GM23338 (cell line): ENCODE measurements at regions not wholly inside any gene's neighbourhood (a gene's known extent, or its start where the extent isn't known, plus 50 kb on each side); places are given as distances from the start of the nearest gene placed in this dataset.

Source experiments
- ATAC-seq: fragments of 200-7000 bp; cut with Tn5 transposase; 3 replicates; pipeline ENCODE4 v1.9.1; 2020
- DNase-seq: peaks from one replicate; pipeline ENCODE4 v3.0.0-alpha.2; 2015; ENCODE audit warnings: low spot score
- H2AFZ ChIP-seq: fragments of 200-600 bp; sonication (generic); 2 replicates; pipeline ENCODE4 v1.8.0; 2016; ENCODE audit warnings: antibody characterized with exemption, mild to moderate bottlenecking, moderate library complexity
- H3F3A ChIP-seq: fragments of 200-600 bp; sonication (generic); replicated peaks from 2 replicates; pipeline ENCODE4 v1.8.0; 2017; ENCODE audit warnings: antibody characterized with exemption, mixed run types, low read depth
- H3K27ac ChIP-seq: fragments of 200-600 bp; sonication (generic); 2 replicates; pipeline ENCODE4 v1.6.1; 2016; ENCODE audit warnings: low read depth
- H3K27me3 ChIP-seq: fragments of 200-600 bp; sonication (generic); 2 replicates; pipeline ENCODE4 v1.8.0; 2016; ENCODE audit warnings: mild to moderate bottlenecking, mixed run types, moderate library complexity; ENCODE audit not compliant: insufficient read depth
- H3K36me3 ChIP-seq: fragments of 200-600 bp; sonication (generic); 2 replicates; pipeline ENCODE4 v1.8.0; 2016; ENCODE audit warnings: mild to moderate bottlenecking; ENCODE audit not compliant: insufficient read depth
- H3K4me1 ChIP-seq: fragments of 200-600 bp; sonication (generic); 2 replicates; pipeline ENCODE4 v1.8.0; 2016; ENCODE audit warnings: mild to moderate bottlenecking, moderate library complexity; ENCODE audit not compliant: insufficient read depth
- H3K4me2 ChIP-seq: fragments of 200-600 bp; sonication (generic); 2 replicates; pipeline ENCODE4 v1.7.1; 2017; ENCODE audit warnings: mixed run types
- H3K4me3 ChIP-seq: fragments of 200-600 bp; sonication (generic); 2 replicates; pipeline ENCODE4 v1.6.1; 2016; ENCODE audit warnings: mixed run types
- H3K79me2 ChIP-seq: fragments of 200-600 bp; sonication (generic); replicated peaks from 2 replicates; pipeline ENCODE4 v1.8.0; 2017; ENCODE audit warnings: mild to moderate bottlenecking; ENCODE audit not compliant: insufficient read depth
- H3K9me2 ChIP-seq: fragments of 200-600 bp; sonication (generic); 2 replicates; pipeline ENCODE4 v1.8.0; 2017; ENCODE audit not compliant: insufficient read depth
- H4K20me1 ChIP-seq: fragments of 200-600 bp; sonication (generic); replicated peaks from 2 replicates; pipeline ENCODE4 v1.8.0; 2017; ENCODE audit warnings: mild to moderate bottlenecking; ENCODE audit not compliant: insufficient read depth
- H3K27ac Mint-ChIP-seq: 2 replicates; pipeline ENCODE4 v1.8.0; 2020; ENCODE audit warnings: inconsistent platforms, mild to moderate bottlenecking, moderate library complexity, mixed read lengths
- H3K27me3 Mint-ChIP-seq: 3 replicates; pipeline ENCODE4 v1.8.0; 2022; ENCODE audit warnings: low read depth, mild to moderate bottlenecking, moderate library complexity, mixed read lengths, inconsistent platforms; ENCODE audit not compliant: insufficient read depth, poor library complexity
- H3K36me3 Mint-ChIP-seq: 3 replicates; pipeline ENCODE4 v1.8.0; 2021; ENCODE audit warnings: low read depth, mild to moderate bottlenecking, inconsistent platforms, moderate library complexity, mixed read lengths
- H3K4me1 Mint-ChIP-seq: 3 replicates; pipeline ENCODE4 v1.8.0; 2020; ENCODE audit warnings: mild to moderate bottlenecking, inconsistent platforms, mixed read lengths
- H3K4me3 Mint-ChIP-seq: 3 replicates; pipeline ENCODE4 v1.8.0; 2021; ENCODE audit warnings: moderate library complexity, mild to moderate bottlenecking, inconsistent platforms, mixed read lengths
- H3K9me3 Mint-ChIP-seq: 3 replicates; pipeline ENCODE4 v1.8.0; 2020; ENCODE audit warnings: moderate library complexity, mild to moderate bottlenecking, inconsistent platforms, mixed read lengths
- CREB1 ChIP-seq: fragments of 250-450 bp; sonication (Bioruptor Pico); IDR thresholded peaks from 2 replicates; pipeline ENCODE4 v1.5.0; 2020; ENCODE audit warnings: low read depth, mild to moderate bottlenecking, moderate library complexity
- CTCF ChIP-seq, 2 experiments: fragments of 200-600 bp in 1 of 2; sonication (generic) in 1 of 2; conservative IDR thresholded peaks; 2 replicates each; pipeline versions ENCODE4 v1.5.1 to v1.6.1; 2016 to 2017; ENCODE audit warnings: antibody characterized with exemption in 2 of 2, low read depth in 2 of 2, mild to moderate bottlenecking in 2 of 2, moderate library complexity in 1 of 2
- ETS1 ChIP-seq: IDR thresholded peaks from 2 replicates; pipeline ENCODE4 v1.6.1; 2016; ENCODE audit warnings: antibody characterized with exemption
- EZH2 ChIP-seq: fragments of 200-600 bp; sonication (generic); IDR thresholded peaks from one replicate; pipeline ENCODE4 v1.8.0; 2017; ENCODE audit warnings: antibody characterized with exemption, mild to moderate bottlenecking, low read depth; ENCODE audit not compliant: unreplicated experiment
- EZH2phosphoT487 ChIP-seq: fragments of 200-600 bp; sonication (generic); IDR thresholded peaks from one replicate; pipeline ENCODE4 v1.8.1; 2018; ENCODE audit warnings: antibody characterized with exemption; ENCODE audit not compliant: unreplicated experiment
- POLR2AphosphoS5 ChIP-seq: IDR thresholded peaks from 2 replicates; pipeline ENCODE4 v1.6.1; 2016; ENCODE audit warnings: antibody characterized with exemption, low read depth
- REST ChIP-seq: IDR thresholded peaks from one replicate; pipeline ENCODE4 v1.6.1; 2018; ENCODE audit warnings: antibody characterized with exemption; ENCODE audit not compliant: unreplicated experiment
- STAT1 ChIP-seq: IDR thresholded peaks from one replicate; pipeline ENCODE4 v1.6.1; 2016; ENCODE audit warnings: antibody characterized with exemption; ENCODE audit not compliant: unreplicated experiment
- ZNF114 ChIP-seq: fragments of 250-450 bp; sonication (Bioruptor Pico); IDR thresholded peaks from 2 replicates; pipeline ENCODE4 v1.5.0; 2020; ENCODE audit warnings: mild to moderate bottlenecking, moderate library complexity
- ZNF331 ChIP-seq: fragments of 250-450 bp; sonication (Bioruptor Pico); IDR thresholded peaks from 2 replicates; pipeline ENCODE4 v1.5.0; 2020; ENCODE audit warnings: low read depth, mild to moderate bottlenecking, moderate library complexity

- Histone ChIP-seq H3K27me3 (no peaks in the 10 kb centered on the region), H3K4me2 (no peak overlapping the region), H4K20me1 (no peaks in the 10 kb centered on the region), H3F3A (no peaks in the 10 kb centered on the region), H3K36me3 (no peaks in the 10 kb centered on the region), H3K4me3 (no peak overlapping the region), H3K4me1 (no peaks in the 10 kb centered on the region), H3K79me2 (no peaks in the 10 kb centered on the region), H2AFZ (no peak overlapping the region), H3K9me2 (0 out of 2 replicates have a peak, but pooled peaks cover 3% of the 10 kb centered on the region), H3K27ac (no peak overlapping the region)
- TF ChIP-seq CTCF (conservative IDR thresholded peaks at IDR 0.05; ENCODE audit: low read depth in 2 of 2) (no peak), STAT1 (no peak), EZH2phosphoT487 (no peak), ZNF114 (CRISPR knock-in tag) (no peak)
- no peaks in the 10 kb centered on the region; the same call in 2 of the 3 replicates for H3K4me1 Mint-ChIP-seq
- H3K4me3 Mint-ChIP-seq, result no peak overlapping the region
- ATAC-seq, result no peak
- no peak overlapping the region; the same call in 1 of the 2 replicates for H3K27ac Mint-ChIP-seq
- no peaks in the 10 kb centered on the region; the same call in 1 of the 3 replicates for H3K9me3 Mint-ChIP-seq
- DNase-seq, result no peak
- no peaks in the 10 kb centered on the region for H3K27me3 Mint-ChIP-seq
- H3K36me3 Mint-ChIP-seq, result no peaks in the 10 kb centered on the region
Observed at GRCh38 chr10:3648576-3648975, 136.4 kb downstream of the KLF6 start.

- Histone ChIP-seq H3K27me3 (no peaks in the 10 kb centered on the region), H4K20me1 (no peaks in the 10 kb centered on the region), H3K27ac (no peak overlapping the region), H3F3A (no peaks in the 10 kb centered on the region), H3K4me3 (no peak overlapping the region), H3K4me2 (no peak overlapping the region), H3K9me2 (0 out of 2 replicates have a peak, but pooled peaks cover 3% of the 10 kb centered on the region), H3K4me1 (no peaks in the 10 kb centered on the region), H3K79me2 (no peaks in the 10 kb centered on the region), H3K36me3 (no peaks in the 10 kb centered on the region), H2AFZ (no peak overlapping the region)
- ATAC-seq, result no peak
- no peaks in the 10 kb centered on the region for H3K36me3 Mint-ChIP-seq
- no peaks in the 10 kb centered on the region for H3K27me3 Mint-ChIP-seq
- no peaks in the 10 kb centered on the region; the same call in 2 of the 3 replicates for H3K4me1 Mint-ChIP-seq
- no peak overlapping the region for H3K27ac Mint-ChIP-seq
- no peak overlapping the region for H3K4me3 Mint-ChIP-seq
- no peak for DNase-seq
- no peaks in the 10 kb centered on the region; the same call in 1 of the 3 replicates for H3K9me3 Mint-ChIP-seq
- no peak for TF ChIP-seq CREB1 (CRISPR knock-in tag)
- no peak for TF ChIP-seq CTCF (conservative IDR thresholded peaks at IDR 0.05; ENCODE audit: low read depth in 2 of 2)
- TF ChIP-seq EZH2, result no peak
- TF ChIP-seq STAT1, result no peak
- TF ChIP-seq EZH2phosphoT487, result no peak
- no peak for TF ChIP-seq POLR2AphosphoS5
- no peak for TF ChIP-seq ETS1
- TF ChIP-seq ZNF114 (CRISPR knock-in tag), result no peak
- no peak for TF ChIP-seq REST
- no peak for TF ChIP-seq ZNF331
Observed at GRCh38 chr10:3648170-3648569, 136.8 kb downstream of the KLF6 start.
